RPMI8226 (cell line): ENCODE measurements at regions not wholly inside any gene's neighbourhood (a gene's known extent, or its start where the extent isn't known, plus 50 kb on each side); places are given as distances from the start of the nearest gene placed in this dataset.

Experiments
- DNase-seq: peaks from one replicate; pipeline ENCODE4 v3.0.0-alpha.2; 2015

GRCh38 chr19:33948651-33949335, 152.1 kb downstream of the KCTD15 start:
- no peak for DNase-seq

DNA sequence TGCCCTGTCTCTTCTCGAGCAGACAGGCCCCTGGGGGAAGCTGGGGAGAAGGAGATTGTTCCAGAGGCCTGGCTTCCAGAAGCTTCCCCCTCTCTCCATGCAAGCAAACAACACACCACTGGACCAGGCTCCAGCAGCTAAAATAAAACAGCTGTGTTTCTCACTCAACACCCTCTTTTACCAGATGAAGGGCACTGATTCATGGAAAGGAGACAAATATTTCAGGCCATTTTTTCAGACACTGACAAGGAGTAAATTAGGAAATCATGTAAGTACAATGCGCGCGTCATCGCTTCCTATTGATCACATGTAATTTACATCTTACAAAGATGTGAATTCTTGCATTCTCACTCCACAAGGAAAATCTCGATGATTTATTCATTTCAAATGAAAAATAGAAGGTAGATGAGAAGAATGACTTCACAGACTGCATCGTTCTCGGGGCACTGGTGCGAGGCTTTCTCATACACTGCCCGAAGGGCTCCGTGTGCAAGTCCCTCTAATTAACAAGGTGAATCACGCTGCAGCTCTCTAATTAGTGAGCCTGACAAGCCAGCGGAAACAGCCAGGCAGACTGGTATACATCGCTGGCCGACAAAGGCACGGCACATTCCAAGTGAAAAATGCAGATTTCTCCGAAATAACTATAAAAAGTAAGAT, 153.6 kb downstream of the KCTD15 start:
- DNase-seq, result no peak

DNA sequence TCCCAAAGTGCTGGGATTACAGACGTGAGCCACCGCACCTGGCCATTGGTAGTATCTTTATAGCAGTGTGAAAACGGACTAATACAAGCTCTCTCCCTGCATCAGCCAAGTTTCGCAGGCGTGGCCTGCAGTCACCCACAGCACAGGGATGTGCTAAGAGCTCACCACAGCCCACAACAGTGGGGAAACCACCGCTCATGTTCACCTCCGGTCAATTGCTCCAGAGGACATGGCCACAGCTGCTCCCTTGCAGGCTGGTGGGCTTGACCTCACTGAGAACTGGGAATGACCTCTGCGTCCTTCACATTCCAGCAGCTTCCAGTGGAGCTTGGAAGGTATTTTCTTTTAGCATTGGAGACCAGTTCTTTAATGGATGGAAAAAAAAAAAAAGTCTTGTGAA, 156.4 kb downstream of the KCTD15 start:
- no peak for DNase-seq

- no peak for DNase-seq
These were observed 156.9 kb downstream of the KCTD15 start for GRCh38 chr19:33953592-33953991.

GRCh38 chr19:33954686-33955085, 158.0 kb downstream of the KCTD15 start:
- no peak for DNase-seq

DNA sequence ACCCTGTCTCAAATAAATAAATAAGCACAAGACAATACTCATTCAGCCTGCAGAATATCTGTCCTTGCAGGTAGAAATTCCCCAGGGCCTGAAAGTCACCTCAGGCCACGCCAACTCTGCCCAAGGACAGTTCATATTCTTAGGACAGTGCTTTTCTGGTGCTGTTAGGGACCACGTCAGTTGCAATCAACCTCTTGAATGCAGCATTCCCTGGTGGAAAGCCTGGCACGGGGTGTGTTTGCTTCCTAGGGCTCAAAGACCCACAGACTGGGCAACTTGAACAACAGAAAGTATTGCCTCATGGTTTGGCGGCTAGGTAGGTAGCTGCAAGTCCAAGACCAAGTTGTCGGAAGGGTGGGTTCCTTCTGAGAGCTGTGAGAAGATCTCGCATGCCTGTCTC, 160.3 kb downstream of the KCTD15 start:
- DNase-seq, result no peak

- DNase-seq, result no peak
These were observed 161.1 kb downstream of the KCTD15 start for GRCh38 chr19:33957804-33958203.

DNA sequence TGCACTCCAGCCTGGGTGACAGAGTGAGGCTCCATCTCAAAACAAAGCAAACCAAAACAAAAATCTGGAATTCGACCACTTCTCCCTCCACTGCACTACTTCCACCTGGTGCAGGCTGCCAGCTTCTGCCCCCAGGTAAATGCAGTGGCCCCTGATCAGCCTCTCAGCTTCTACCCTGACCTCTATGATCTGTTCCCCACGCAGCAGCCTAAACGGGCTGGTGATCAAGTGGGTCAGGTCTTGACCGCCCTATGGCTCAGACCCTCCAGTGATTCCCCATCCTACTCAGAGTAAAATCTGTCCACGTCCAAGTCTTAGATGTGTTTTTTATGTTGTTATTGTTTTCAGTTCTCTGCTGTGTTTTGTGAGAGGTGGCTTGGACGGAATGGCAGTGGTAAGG, 163.9 kb downstream of the KCTD15 start:
- no peak for DNase-seq

DNA sequence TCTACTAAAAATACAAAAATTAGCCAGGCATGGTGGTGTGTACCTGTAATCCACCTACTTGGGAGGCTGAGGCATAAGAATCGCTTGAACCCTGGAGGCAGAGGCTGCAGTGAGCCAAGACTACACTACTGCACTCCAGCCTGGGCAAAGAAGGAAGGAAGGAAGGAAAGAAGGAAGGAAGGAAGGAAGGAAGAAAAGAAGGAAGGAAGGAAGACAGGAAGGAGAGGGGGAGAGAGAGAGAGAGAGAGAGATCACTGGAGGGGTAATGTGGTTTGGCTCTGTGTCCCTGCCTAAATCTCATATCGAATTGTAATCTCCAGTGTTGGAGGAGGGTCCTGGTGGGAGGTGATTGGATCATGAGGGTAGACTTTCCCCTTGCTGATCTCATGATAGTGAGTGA, 165.5 kb downstream of the KCTD15 start:
- DNase-seq, result no peak

- DNase-seq, result no peak
These were observed 166.8 kb downstream of the KCTD15 start for GRCh38 chr19:33963514-33963913.

GRCh38 chr19:33971073-33971472, 174.4 kb downstream of the KCTD15 start:
- DNase-seq, result no peak

DNA sequence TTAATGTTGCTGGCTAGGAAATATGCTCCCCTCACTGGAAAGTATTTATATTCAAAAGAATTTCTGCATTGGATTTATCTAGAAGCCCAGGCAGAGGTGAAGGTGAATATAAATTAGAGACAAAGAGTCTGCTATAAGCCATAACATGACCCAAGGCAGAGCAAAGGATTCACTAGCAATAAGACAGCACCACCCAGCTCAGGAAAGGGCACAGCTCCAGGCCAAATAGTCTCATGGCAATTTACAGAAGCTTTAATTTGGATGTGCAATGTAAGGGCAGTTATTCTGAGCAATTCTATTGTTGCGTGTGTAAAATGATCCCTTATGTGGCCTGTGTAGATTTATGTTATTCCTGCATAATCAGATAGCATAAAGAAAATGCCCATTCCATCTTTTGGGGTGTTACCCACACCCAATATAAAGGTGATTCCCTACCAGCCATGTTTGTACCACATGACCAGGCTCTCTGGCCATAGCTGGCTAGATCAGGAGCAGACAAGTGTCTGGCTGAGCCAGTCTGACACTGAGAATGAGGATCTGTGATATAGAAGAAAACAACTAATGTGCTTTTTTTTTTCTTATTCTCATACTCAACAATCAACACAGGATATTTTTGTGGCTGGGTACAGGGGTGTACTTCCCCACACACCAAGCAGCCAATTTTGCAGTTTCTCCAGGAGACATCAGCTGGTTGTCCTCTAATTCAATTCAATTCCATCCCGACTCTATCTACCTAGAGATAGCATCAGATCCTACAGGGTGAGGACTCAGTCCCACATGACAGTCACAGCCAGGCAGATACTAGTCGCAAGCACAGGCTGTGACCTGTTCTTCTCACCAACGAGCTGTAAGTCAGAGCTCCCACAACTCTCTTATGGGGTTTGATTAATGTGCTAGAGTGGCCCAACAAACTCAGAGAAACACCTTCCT, 181.4 kb downstream of the KCTD15 start:
- no peak for DNase-seq

DNA sequence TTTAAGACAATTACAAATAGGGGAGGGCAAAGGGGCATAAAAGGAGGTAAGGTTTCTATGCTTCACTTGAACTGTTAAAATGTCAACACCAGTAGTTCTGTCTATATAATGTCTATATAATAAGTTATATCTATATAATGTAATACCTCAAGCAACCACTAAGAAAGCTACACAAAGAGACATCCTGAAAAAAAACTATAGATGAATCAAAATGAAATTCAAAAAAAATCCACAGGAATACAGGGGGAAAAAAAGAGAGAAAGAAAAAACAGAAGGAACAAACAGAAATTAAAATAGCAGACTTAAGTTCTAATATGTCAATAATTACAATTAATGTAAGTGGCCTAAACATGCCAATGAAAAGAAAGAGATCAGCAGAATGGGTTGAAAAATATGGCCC, 186.0 kb downstream of the KCTD15 start:
- DNase-seq, result no peak

DNA sequence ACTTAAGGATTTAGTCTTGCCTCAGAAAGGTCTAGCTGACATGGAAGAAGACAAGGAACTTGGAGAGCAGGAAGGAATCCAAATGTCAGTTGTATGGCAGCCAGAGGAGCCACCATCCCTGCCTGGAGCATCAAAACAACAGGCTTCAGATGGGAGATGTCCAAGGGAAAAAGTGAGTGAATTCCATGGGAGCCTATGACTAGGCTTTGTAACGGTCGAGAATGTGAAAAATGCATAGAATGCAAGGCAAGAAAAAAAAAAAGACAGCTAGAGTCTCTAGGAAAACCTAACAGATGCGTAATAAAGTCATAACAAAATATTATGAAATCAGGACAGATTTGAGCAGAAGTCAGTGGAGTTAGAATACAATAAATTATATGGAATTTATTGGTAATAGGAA, 183.7 kb upstream of the LSM14A start:
- no peak for DNase-seq

DNA sequence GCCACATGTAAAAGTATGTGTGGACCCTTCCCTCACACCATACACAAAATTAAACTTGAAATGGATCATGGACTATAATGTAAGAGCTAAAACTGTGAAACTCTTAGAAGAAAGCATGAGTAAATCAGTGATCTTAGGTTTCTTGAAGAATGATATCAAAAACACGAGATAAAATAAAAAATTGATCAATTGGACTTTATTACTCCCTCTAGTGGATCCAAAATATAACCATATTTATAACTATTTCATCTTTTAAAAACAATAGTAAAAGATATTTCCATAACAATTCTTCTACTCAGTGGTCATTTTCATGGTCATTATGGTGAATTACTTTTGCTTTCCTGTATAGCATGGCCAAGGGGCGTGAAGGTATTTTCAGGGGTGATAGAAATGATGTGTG, 174.6 kb upstream of the LSM14A start:
- no peak for DNase-seq

DNA sequence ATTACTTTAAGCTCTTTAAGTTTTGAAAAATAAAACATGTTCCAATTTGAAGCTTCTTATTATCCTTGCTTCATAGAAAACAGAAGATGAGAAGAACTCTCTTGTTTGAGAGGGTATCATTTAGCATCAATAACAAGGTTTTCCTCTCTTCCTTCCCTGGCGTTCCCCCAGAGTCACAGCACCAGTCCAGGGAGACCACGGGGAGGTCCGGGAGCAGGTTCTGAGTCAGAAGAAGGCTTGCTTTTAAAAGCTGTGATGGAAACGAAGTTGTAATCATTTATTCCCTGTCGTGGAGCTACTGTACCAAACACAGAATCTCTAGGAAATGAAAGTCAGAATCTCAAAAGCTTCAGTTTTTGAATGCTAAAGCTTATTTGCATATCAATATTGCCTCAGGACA, 174.0 kb upstream of the LSM14A start:
- no peak for DNase-seq

DNA sequence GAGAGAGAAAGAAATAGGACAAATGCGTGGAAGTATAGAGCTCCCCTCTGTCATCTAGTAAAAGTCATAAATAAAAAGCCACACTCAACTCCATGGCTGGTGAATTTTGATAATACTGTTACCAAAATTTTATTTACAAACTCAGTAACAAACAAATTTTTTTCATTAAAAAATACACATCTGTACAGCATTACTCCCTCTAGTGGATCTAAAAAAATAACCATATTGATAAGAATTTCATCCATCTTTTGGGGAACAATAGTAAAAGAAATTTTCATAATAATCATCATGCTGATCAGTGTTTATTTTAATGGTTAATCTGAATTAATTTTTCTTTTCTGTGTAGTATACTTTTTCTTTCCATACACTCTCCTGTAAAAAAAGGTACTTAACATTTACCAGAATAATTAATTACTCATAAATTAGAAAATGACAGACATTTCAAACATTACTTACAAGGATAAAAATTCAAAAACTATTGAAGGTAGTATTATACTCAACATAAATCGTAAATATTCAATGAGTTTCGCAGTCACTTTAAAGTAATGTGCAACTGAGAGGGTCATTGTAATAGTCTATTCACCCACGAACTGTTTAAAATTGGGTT, 173.5 kb upstream of the LSM14A start:
- DNase-seq, result no peak

DNA sequence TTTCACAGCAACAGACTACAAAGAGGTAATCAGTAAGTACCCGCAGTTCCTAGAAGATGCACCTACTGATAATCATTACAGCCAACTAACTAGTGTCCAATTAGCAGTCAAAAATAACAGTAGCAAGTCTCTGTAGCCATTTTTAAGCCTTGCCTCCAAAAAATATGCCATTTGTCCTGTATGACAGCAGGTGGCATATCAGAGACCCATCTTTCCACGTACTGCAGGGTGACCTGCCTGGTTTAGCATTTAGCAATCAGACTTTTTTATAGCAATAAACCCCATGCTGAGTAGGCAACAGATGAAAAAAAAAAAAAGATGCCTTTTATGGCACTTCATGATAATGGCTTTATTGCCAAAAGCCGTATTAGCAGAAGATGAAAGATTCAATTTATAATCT, 155.3 kb upstream of the LSM14A start:
- DNase-seq, result no peak

- no peak for DNase-seq
These were observed 154.7 kb upstream of the LSM14A start for GRCh38 chr19:34017601-34018000.

DNA sequence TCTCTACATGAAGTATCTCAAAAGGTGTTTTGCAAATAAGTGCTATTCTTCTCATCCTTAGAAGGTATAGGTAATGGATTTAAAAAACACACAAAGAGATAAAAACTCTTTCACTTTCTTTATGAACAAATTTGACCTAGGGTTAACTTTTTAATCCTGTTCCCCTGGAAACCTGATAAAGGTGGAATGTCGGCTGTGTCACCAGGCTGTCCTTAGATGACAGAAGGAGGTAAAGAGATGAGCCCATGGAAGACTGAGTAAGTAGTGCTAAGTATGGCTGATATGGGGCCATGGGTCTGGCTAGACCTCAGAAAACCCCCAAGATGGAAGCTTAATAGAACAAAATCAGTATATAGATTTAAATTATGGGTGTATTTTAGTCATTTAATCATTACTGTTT, 153.8 kb upstream of the LSM14A start:
- DNase-seq, result no peak

DNA sequence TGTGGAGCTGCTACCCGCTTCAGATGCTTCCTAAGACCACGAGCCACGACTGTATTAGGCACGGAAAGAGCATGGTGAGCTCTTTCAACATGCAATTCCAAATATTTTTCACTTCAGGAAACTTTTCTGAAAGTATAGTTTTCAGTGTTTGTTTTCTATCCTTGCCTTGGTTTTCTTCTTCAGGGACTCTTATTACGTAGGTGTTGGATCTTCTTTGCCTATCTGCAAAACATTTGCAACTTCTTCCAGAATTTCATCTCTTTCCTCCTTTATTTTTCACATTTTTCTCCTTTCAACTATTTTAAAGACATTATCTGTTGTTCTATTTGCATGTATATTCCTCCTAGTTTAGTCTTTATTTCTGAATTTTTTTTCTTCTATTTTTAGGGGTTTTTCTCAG, 148.9 kb upstream of the LSM14A start:
- no peak for DNase-seq

GRCh38 chr19:34033880-34034279, 138.4 kb upstream of the LSM14A start:
- no peak for DNase-seq

GRCh38 chr19:34034318-34034846, 137.9 kb upstream of the LSM14A start:
- no peak for DNase-seq
